NCI-H2029 (cell line): ENCODE measurements at regions not wholly inside any gene's neighbourhood (a gene's known extent, or its start where the extent isn't known, plus 50 kb on each side); places are given as distances from the start of the nearest gene placed in this dataset.

Experiments used
- DNase-seq: peaks from one replicate; lab custom pipeline; 2025; lab: John Stamatoyannopoulos, UW

- DNase-seq = no peak
These were observed 717.7 kb upstream of the PIK3C3 start for GRCh38 chr18:41237317-41237716.

DNA sequence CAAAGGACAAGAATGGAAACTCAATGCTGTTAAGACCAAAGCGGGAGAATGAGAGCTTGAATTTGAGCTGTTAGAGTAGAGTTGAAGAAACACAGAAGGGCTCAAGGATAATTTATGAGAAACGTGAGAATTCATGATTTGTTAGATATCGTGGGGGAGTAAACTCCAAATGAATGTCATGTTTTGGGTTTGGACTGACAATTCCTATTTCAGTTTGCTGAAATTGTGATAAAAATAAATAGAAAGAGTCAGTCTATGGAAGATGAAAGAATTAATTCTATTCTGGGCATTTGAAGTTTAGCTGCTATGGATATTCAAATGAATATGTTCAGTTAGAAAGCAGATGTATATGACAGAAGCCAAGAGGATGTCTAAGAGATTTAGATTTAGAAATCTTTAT is 723.4 kb upstream of the PIK3C3 start:
- no peak for DNase-seq

DNA sequence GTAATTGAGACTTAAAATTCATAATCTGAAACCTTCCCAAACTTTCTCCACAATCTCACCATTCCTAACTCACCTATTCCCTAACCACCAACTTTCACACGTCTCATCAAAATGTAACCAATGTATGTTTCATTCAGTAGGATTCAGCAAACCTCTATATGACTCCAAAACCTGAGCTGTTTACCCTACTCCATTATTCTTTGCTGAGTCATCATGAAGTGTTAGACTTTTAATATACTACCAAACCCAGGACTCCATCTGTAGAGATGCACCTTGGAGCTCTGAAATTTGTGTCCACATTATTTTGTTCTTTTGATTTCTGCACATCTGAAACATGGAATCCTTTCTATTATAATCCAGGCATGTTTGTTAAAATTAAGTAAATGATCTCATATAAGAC is 727.0 kb upstream of the PIK3C3 start:
- no peak for DNase-seq

- DNase-seq = no peak
These were observed 728.1 kb upstream of the PIK3C3 start for GRCh38 chr18:41226911-41227310.

DNA sequence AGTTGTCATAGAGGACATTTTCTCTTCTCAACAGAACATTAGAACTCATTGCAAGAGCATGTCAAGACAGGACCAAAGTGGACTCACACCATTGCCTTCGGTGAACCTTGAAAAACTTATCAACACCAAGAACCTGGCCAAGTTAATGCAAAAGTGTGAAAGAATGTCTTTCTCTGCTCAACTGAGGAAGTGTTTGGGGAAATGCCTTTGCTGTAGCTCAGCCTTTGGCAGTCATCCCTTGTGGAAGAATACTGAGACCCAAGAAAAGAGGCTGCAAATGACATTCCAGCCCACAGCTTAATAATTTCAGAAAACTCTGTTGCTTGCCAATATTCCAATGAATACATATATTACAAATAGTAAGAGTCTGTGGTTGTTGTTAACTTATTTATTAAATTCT is 728.8 kb upstream of the PIK3C3 start:
- DNase-seq = no peak

GRCh38 chr18:41216341-41217003 is 738.6 kb upstream of the PIK3C3 start:
- no peak for DNase-seq

- DNase-seq = no peak
These were observed 747.3 kb upstream of the PIK3C3 start for GRCh38 chr18:41207706-41208105.

DNA sequence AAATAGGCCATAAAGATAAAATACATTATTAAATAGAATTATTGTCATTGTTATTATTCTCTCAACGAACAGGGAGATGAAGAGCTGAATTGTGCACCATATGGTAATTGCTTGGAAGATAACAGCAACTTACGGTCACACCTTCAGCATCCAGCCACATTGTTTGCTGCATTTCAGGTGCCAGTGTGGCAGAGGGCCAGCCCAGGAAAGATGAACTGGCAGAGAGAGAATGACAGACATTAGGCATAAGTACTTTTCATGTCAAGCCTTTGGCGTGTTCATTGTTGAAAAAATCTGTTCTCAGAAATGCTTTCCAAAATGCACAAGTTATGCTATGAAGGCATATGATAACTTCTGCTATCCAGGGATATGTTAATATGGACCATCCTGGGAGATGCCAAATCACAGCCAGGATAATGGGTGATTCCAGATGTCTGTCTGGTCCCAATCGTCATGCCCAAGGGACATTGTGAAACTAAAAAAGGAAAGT is 748.6 kb upstream of the PIK3C3 start:
- no peak for DNase-seq

DNA sequence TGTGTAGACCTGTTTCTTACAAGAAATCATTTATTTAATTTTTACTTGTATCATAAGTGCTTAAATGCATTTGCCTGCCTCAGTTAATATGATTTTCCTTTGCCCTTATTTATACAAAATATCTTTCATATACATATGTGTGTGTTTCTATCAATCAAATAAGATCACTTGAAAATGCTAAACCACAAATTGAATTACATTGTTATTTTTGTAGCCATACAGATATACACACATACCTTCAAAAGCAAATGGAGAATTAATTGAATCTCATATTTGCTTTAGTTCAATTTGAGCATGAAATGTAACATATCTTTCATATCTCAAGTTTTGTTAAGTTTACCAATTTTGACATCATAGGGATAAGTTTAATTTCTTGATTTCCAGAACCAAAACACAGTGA is 755.8 kb upstream of the PIK3C3 start:
- no peak for DNase-seq

GRCh38 chr18:41197967-41198366 is 757.1 kb upstream of the PIK3C3 start:
- no peak for DNase-seq

GRCh38 chr18:41170346-41170745 is 784.7 kb upstream of the PIK3C3 start:
- DNase-seq = no peak

GRCh38 chr18:41165625-41166024 is 789.4 kb upstream of the PIK3C3 start:
- no peak for DNase-seq

DNA sequence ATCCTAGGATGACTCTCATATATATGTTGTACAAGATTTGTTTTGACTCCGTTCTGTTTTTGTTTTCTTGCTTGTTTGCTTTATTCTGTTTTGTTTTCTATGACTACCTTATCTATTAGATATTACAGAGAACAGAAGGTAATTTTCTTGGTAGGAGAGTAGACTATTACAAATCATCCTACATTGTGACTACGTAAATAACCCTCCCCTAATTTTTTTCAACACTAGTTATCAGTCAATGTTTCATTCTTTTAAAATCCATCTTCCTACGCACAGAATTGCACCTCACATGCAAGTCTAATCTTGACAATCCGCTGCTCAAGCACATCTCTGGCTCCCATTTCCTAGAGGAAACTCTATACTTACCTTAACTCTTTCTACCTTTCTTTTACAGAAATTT is 792.3 kb upstream of the PIK3C3 start:
- DNase-seq = no peak

DNA sequence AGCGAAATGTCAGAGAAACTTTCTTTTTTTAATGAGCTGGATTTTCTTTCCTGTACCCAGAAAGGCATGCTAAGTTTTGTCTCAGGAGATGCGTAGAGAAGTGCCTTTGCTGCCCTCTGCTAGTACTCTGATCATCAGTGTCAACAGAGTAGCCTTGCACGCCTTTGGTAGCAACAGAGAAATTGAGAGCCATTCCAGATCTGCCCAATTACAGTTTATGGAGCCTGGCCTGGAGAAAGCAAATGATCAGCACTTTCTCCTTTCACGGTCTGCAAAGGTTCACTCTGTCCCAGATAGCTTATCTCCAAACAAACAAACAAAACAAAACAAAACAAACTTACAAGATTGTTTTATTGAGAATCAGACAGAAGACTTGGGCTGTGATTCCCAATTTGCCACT is 792.8 kb upstream of the PIK3C3 start:
- DNase-seq = no peak

GRCh38 chr18:41155910-41156851 is 798.9 kb upstream of the PIK3C3 start:
- no peak for DNase-seq

- DNase-seq = no peak
These were observed 800.0 kb upstream of the PIK3C3 start for GRCh38 chr18:41155025-41155424.

DNA sequence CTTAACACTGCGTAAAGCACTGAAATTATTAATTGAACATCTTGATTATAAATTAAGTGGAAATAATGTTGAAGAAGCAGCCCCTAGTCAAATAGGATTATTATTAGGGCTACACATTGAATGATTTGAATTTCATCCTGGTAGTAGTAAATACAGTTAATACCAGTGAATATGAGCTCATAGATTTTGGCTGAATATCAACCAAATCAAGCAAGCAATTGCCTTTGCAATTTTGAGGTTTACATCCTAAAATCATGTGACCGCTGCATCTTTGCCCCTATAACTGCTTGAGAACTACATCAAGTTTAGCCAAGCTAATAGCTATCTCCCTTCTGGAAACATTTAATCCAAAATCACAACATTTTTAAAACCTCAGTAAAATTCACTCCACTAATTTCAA is 801.2 kb upstream of the PIK3C3 start:
- no peak for DNase-seq

GRCh38 chr18:41150316-41150715 is 804.7 kb upstream of the PIK3C3 start:
- no peak for DNase-seq

DNA sequence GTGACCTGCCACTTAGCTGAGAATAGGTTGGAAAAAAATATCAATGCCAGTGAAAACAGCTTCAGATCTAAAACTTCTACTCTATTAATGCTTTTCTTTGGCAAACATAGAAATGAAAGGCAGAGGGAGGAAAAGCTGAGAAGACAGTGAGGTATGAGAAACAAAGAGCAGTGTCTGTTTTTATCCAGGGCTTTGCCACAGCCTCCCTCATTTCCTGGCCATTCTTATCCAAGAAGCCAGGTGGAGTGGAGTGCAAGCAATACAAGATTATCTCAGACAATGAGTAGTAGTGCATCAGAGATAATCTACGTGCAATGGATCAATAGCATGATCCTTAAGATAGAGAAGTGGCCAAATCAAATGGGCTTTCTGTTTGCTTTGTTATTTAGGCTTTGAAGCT is 808.7 kb upstream of the PIK3C3 start:
- no peak for DNase-seq

DNA sequence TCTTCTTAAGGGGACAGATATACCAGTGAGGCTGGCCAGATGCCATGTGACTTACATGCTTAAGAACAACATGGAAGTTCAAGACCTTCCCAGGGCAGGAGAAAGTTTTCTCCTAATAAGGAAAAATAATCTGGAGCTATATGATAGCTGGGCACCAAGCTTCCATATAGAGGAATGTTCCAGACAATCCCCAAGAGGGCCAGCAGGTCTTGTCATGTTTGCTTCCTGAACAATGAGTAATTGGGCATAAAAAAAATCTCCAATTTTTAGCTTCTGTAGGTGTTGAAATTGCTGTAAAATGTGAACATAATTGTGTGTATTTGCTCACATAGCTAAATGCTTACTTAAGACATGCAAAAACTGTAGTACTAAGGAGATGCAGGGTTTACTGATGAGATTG is 809.5 kb upstream of the PIK3C3 start:
- no peak for DNase-seq

- no peak for DNase-seq
These were observed 810.6 kb upstream of the PIK3C3 start for GRCh38 chr18:41144441-41144840.

DNA sequence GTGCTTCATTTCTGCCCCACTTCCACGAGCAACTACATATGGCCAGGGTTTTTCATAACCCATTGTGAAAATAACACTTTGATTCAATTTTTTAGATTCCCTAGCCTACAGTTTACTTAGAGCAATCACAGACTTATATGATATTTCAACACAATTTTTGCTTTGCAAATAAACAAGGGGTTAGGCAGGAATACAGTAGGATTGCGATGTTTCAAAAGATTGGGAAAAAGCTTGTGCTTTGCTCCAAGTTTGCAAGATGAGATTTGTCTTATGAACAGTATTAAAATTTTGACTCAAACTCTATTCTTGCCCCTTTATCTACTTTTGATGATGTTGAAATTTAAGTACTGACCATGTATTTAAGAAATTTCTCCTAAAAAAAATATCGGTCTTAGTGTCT is 814.5 kb upstream of the PIK3C3 start:
- DNase-seq = no peak

DNA sequence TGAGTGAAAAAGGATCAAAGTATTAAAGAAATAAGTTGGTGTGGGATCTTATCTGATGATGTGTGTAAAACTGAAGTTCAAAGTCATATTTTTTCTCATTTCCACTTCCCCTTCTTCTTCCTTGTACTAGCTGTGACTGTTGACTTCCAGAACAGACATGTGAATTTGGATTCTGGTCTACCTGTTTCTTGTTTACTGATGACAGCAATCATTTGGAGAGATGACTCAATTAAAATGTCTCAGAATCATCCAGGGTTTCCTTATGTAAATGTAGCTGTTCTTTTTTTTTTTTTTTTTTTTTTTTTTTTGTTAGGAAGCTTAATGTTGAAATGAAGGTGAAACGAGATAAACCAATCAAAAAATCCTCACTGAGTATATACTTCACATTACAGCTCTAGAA is 819.9 kb upstream of the PIK3C3 start:
- no peak for DNase-seq
